HEK293T (cell line): ENCODE measurements at regions not wholly inside any gene's neighbourhood (a gene's known extent, or its start where the extent isn't known, plus 50 kb on each side); places are given as distances from the start of the nearest gene placed in this dataset.

Experiments used
- BHLHE40 ChIP-seq: fragments of 450-650 bp; IDR thresholded peaks from 2 replicates; pipeline ENCODE4 v1.6.1; 2016; ENCODE audit warnings: mild to moderate bottlenecking, moderate library complexity, borderline replicate concordance
- FOXA1 ChIP-seq: fragments of 450-650 bp; IDR thresholded peaks from 2 replicates; pipeline ENCODE4 v1.6.1; 2016; ENCODE audit warnings: mild to moderate bottlenecking
- FOXM1 ChIP-seq: fragments of 450-650 bp; IDR thresholded peaks from 2 replicates; pipeline ENCODE4 v1.6.1; 2017; ENCODE audit warnings: mild to moderate bottlenecking, borderline replicate concordance
- L3MBTL2 ChIP-seq: fragments of 450-650 bp; conservative IDR thresholded peaks from 2 replicates; pipeline ENCODE4 v1.6.1; 2016; ENCODE audit warnings: mild to moderate bottlenecking
- SP1 ChIP-seq: fragments of 450-650 bp; IDR thresholded peaks from 2 replicates; pipeline ENCODE4 v1.6.1; 2017
- TARDBP ChIP-seq: fragments of 450-650 bp; IDR thresholded peaks from 2 replicates; pipeline ENCODE4 v1.6.1; 2016

DNA sequence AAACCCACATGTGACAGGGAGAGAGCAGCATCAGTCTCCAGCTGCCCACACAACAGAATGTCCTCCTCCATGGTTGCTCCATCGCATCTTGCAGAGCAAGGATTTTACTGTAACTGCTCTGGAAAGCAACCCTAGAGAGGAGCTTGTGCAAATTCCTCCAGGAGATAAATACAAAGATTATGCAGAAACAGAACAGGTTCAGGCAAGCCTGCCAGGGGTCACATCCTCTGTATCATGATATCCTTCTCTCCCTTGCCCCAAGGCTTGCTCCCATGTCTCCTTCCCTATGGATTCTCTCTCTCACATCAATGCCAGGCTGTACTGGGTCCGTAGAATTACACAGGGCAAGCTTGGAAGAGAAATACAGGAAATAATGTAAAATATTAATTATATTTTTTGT, 226.0 kb downstream of the MPDZ start:
- no peak for TF ChIP-seq SP1
- no peak for TF ChIP-seq L3MBTL2
- TF ChIP-seq BHLHE40 = no peak
- TF ChIP-seq TARDBP = no peak
- no peak for TF ChIP-seq FOXM1
- TF ChIP-seq FOXA1 = no peak
